ENCODE measurements at regions not wholly inside any gene's neighbourhood (a gene's known extent, or its start where the extent isn't known, plus 50 kb on each side); places are given as distances from the start of the nearest gene placed in this dataset.

DNA sequence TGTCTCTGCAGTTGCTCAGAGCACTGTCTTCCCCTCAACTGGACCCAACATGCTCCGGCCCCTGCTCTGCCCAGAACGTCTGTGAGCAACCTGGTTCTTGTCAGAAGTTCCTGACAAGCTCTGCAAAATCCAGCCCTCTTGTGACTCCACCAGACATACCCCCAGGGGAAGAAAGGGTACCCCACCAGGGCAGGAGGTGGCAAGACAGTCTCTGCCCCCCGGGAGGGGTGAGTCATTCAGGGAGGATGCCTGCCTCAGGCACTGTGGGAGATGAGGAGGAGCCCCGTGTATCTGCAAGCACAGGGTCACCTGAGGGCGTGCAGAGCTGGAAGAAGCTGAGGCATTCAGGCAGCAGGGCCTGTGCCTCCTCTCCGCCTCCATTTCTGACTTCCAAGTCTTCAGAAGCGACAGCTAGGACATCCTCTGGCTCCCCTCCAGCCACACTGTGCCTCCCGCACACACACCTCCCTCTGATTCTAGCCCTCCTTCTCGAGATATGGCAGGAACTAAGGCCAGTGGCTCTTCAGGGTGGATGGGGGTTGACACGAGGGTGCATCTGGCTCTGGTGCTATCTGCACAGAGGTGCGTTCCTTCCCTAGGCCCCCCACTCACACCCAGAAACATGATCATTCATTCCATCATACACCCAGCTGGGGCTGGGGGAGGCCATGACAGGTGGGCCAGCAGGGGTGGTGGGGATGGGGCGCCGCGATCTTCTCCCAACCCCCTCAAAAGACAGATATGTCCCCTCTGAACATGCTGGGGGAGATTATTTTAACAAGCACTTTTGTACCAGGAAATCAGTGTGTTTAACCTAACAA is 222.2 kb downstream of the CYP26B1 start:
- H3K9me3 Mint-ChIP-seq (ENCODE audit: unreplicated experiment) = peaks cover 4% of the 10 kb centered on the region
- peaks cover 8% of the 10 kb centered on the region for H3K4me1 Mint-ChIP-seq (ENCODE audit: low read depth, unreplicated experiment)
- no peak for DNase-seq
- H3K4me3 Mint-ChIP-seq (ENCODE audit: unreplicated experiment) = no peak overlapping the region
- peaks cover 11% of the 10 kb centered on the region for H3K36me3 Mint-ChIP-seq (ENCODE audit: unreplicated experiment)
- H3K27ac Mint-ChIP-seq (ENCODE audit: unreplicated experiment) = no peak overlapping the region
- peaks cover 6% of the 10 kb centered on the region for H3K27me3 Mint-ChIP-seq (ENCODE audit: unreplicated experiment)
- TF ChIP-seq, protein P1, sequence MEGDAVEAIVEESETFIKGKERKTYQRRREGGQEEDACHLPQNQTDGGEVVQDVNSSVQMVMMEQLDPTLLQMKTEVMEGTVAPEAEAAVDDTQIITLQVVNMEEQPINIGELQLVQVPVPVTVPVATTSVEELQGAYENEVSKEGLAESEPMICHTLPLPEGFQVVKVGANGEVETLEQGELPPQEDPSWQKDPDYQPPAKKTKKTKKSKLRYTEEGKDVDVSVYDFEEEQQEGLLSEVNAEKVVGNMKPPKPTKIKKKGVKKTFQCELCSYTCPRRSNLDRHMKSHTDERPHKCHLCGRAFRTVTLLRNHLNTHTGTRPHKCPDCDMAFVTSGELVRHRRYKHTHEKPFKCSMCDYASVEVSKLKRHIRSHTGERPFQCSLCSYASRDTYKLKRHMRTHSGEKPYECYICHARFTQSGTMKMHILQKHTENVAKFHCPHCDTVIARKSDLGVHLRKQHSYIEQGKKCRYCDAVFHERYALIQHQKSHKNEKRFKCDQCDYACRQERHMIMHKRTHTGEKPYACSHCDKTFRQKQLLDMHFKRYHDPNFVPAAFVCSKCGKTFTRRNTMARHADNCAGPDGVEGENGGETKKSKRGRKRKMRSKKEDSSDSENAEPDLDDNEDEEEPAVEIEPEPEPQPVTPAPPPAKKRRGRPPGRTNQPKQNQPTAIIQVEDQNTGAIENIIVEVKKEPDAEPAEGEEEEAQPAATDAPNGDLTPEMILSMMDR (IDR thresholded peaks at IDR 0.05; ENCODE audit: partially characterized antibody, unreplicated experiment) = no peak

GRCh38 chr2:71923887-71924533 is 223.7 kb downstream of the CYP26B1 start:
- Mint-ChIP-seq H3K9me3 (ENCODE audit: unreplicated experiment) (peaks cover 4% of the 10 kb centered on the region), H3K27me3 (ENCODE audit: unreplicated experiment) (peaks cover 6% of the 10 kb centered on the region), H3K36me3 (ENCODE audit: unreplicated experiment) (peaks cover 11% of the 10 kb centered on the region), H3K4me1 (ENCODE audit: low read depth, unreplicated experiment) (peaks cover 8% of the 10 kb centered on the region), H3K27ac (ENCODE audit: unreplicated experiment) (peak overlapping the region; percentile 76), H3K4me3 (ENCODE audit: unreplicated experiment) (no peak overlapping the region)
- TF ChIP-seq, protein P1 (IDR thresholded peaks at IDR 0.05; ENCODE audit: partially characterized antibody, unreplicated experiment) = peak; percentile 93
- DNase-seq = peak; percentile 78

DNA sequence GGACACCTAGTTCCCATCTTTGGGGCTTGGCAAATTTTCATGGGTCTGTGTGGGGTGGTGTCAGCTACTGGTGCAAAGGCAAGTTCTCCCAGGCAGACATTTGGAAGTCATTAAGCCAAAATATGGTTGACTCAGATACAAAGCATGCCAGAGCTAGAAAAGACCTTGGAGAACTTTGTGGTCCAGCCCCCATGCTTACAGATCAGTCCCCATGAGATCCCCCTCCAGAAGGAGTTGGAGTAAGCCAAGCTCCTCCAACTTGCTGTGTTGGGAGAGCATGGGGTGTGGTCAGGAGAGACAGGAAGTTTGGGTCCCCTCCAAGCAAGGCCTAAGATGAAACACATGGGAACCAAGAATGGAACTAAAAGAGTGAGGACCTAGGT is 224.5 kb downstream of the CYP26B1 start:
- Mint-ChIP-seq H3K36me3 (ENCODE audit: unreplicated experiment) (peaks cover 11% of the 10 kb centered on the region), H3K9me3 (ENCODE audit: unreplicated experiment) (peaks cover 5% of the 10 kb centered on the region)

DNA sequence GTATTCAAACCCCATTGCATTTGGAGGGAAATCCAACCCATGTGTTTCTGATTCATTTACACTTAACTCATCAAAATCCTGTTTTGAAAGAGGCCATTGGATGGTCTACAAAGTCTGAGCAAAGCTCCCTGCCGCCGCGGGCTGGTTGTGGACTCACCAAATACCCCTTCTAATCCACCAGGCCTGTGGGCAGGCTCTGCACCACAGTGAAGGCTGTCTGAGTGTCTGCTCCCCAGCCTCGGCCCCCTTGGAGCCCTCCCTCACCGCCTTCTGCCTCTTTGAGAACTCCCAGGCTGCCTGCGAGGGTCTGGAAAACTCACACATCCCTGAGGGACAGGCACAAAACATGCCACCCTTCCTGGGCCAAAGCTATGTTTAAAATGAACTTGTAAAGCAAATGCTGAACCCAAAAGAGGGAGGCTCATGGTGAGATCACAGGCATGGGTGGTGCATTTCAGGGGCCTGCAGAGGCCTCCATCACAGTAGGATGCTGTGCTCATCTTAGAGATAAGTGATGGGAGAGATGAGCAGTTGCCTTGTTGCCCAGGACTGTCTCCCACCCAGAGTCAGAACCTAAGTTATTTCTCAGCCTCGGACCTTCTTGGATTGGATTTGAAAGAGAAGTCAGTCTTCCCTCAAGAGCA is 225.0 kb downstream of the CYP26B1 start:
- peaks cover 11% of the 10 kb centered on the region for H3K36me3 Mint-ChIP-seq (ENCODE audit: unreplicated experiment)
- H3K27me3 Mint-ChIP-seq (ENCODE audit: unreplicated experiment) = peaks cover 6% of the 10 kb centered on the region
- H3K27ac Mint-ChIP-seq (ENCODE audit: unreplicated experiment) = no peak overlapping the region
- H3K4me1 Mint-ChIP-seq (ENCODE audit: low read depth, unreplicated experiment) = peaks cover 8% of the 10 kb centered on the region
- peaks cover 5% of the 10 kb centered on the region for H3K9me3 Mint-ChIP-seq (ENCODE audit: unreplicated experiment)
- DNase-seq = no peak
- TF ChIP-seq, protein P1 (IDR thresholded peaks at IDR 0.05; ENCODE audit: partially characterized antibody, unreplicated experiment) = no peak
- H3K4me3 Mint-ChIP-seq (ENCODE audit: unreplicated experiment) = no peak overlapping the region

More for the DNA sequence above, 224.5 kb downstream of the CYP26B1 start:
- H3K4me3 Mint-ChIP-seq (ENCODE audit: unreplicated experiment) = no peak overlapping the region
- TF ChIP-seq, protein P1 (IDR thresholded peaks at IDR 0.05; ENCODE audit: partially characterized antibody, unreplicated experiment) = no peak
- no peak overlapping the region for H3K27ac Mint-ChIP-seq (ENCODE audit: unreplicated experiment)
- no peak for DNase-seq
- H3K4me1 Mint-ChIP-seq (ENCODE audit: low read depth, unreplicated experiment) = peaks cover 8% of the 10 kb centered on the region
- H3K27me3 Mint-ChIP-seq (ENCODE audit: unreplicated experiment) = peaks cover 6% of the 10 kb centered on the region
